Coronary artery (tissue), 2 donors: ENCODE measurements at regions not wholly inside any gene's neighbourhood (a gene's known extent, or its start where the extent isn't known, plus 50 kb on each side); places are given as distances from the start of the nearest gene placed in this dataset.

Source experiments
- DNase-seq: peaks from one replicate; pipeline ENCODE4 v3.0.0-alpha.2; 2017; ENCODE audit warnings: low spot score
- H3K27ac ChIP-seq, 2 donors: fragments of 200-600 bp; sonication (generic); one replicate each; pipeline ENCODE4 v1.5.1; 2016 to 2019
- H3K4me3 ChIP-seq: fragments of 200-600 bp; sonication (generic); 2 replicates; pipeline ENCODE4 v1.5.1; 2016; ENCODE audit warnings: mild to moderate bottlenecking, moderate library complexity
- TF ChIP-seq, protein P1 (sequence below): fragments of 200-600 bp; sonication (generic); IDR thresholded peaks from one replicate; pipeline ENCODE4 v1.5.1; 2019; ENCODE audit warnings: antibody characterized with exemption

GRCh38 chr20:60253471-60253870, 295.2 kb downstream of the CDH26 start:
- DNase-seq: no peak
- H3K4me3 ChIP-seq: no peak overlapping the region
- TF ChIP-seq, protein P1, sequence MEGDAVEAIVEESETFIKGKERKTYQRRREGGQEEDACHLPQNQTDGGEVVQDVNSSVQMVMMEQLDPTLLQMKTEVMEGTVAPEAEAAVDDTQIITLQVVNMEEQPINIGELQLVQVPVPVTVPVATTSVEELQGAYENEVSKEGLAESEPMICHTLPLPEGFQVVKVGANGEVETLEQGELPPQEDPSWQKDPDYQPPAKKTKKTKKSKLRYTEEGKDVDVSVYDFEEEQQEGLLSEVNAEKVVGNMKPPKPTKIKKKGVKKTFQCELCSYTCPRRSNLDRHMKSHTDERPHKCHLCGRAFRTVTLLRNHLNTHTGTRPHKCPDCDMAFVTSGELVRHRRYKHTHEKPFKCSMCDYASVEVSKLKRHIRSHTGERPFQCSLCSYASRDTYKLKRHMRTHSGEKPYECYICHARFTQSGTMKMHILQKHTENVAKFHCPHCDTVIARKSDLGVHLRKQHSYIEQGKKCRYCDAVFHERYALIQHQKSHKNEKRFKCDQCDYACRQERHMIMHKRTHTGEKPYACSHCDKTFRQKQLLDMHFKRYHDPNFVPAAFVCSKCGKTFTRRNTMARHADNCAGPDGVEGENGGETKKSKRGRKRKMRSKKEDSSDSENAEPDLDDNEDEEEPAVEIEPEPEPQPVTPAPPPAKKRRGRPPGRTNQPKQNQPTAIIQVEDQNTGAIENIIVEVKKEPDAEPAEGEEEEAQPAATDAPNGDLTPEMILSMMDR: no peak
- H3K27ac ChIP-seq: no peak overlapping the region

DNA sequence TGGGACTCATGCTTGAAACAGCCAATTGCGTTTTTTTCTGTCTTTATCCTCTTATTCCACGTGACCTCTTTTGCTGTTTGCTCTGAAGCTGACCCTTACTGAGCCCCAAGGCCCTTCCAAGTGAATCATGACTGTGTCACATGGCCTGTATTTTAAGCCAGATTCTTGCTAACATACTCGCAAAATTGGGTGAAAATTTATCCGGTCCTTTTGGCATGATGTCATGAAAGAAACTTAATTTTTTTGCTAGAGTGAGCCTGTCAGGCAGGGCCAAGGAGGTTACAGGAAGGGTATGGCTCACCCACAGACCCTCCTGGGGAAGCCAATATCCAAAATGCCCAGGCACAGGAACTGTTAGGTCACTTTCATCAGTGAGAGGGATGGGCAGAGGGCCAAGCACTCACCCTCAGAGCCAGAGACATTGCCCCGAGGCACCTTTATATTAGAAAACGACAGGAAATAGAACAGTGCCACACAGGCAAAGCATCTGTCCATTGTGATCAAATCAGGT, 296.7 kb downstream of the CDH26 start:
- no peak for DNase-seq
- H3K27ac ChIP-seq: no peak overlapping the region
- H3K4me3 ChIP-seq: no peak overlapping the region
- TF ChIP-seq, protein P1: no peak

DNA sequence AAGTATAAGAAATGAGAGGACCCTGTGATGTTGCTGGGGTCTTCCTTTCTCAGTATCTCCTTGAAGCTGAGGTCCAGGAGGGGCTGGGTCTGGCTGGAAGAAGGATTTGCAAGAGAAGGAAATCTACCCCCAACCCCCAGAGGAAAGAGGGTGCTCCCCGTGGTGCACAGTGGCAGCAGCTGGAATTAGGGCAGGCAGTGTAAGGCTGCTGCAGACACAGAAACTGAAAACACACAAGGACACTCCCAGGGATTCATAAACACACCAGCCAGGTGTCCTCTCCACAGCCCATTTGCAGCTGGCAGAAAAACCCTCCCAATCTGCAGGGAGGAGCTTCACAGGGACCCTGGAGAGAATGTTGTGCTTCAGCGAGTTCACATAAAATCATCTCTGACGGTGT, 297.2 kb downstream of the CDH26 start:
- Histone ChIP-seq H3K4me3 (no peak overlapping the region), H3K27ac (no peak overlapping the region)
- TF ChIP-seq, protein P1: no peak
- DNase-seq: no peak

- TF ChIP-seq, protein P1: no peak
- H3K4me3 ChIP-seq: no peak overlapping the region
- no peak overlapping the region for H3K27ac ChIP-seq
- no peak for DNase-seq
These were observed 297.6 kb downstream of the CDH26 start for GRCh38 chr20:60255866-60256265.

GRCh38 chr20:60256811-60257210, 298.6 kb downstream of the CDH26 start:
- Histone ChIP-seq H3K4me3 (no peak overlapping the region), H3K27ac (no peak overlapping the region)
- TF ChIP-seq, protein P1: no peak
- DNase-seq: no peak

DNA sequence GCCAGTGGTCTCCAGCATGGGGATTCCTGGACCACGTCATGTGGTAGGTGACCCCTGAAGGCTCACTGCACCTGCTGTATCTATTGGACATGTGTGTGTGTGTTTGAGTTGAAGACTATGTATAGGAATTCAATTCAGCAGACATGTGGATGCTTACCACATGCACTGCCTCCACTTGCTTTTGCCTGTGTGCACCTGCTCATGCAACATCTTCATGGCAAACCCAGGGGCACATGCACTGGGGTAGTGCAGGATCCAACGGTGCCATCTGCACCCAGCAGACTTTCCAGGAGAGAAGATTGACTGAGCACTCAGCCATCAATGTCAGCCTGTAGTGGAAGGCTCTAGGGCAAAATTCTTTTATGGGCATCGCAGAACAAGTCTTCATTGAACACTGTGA, 299.4 kb downstream of the CDH26 start:
- no peak overlapping the region for H3K4me3 ChIP-seq
- TF ChIP-seq, protein P1: no peak
- no peak overlapping the region for H3K27ac ChIP-seq
- DNase-seq: no peak

DNA sequence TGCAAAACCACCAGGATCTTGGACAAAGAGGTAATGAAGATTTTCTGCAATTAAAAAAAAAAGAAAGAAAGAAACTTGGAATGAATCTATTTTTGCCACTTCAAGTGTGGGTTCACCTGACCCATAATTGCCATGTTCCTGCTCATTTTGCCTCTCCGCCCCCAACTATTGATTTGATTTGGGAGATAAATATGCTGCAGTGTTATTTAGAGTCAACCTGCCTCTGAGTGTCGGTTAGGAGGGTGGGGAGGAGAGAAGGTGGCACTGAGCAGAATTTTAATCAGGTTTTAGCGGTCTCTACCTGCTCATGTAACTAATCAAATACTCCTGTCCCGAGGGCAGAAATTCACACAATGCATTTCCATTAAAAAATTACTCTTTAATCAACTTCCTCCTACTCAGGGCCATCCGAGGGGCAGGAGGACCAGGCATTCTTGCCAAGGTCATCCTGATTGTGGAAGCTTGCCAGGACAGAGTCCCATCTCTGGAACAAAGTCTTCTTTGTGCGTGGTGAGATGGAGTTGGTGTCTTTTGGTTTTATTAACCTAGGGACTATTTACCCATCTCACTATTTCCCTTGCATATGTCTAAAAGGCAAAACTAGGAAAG, 300.1 kb downstream of the CDH26 start:
- no peak for DNase-seq
- no peak overlapping the region for H3K4me3 ChIP-seq
- TF ChIP-seq, protein P1: no peak

More for the DNA sequence above, 300.1 kb downstream of the CDH26 start:
- no peak overlapping the region for H3K27ac ChIP-seq
